Spleen (tissue), 7 donors: ENCODE measurements at regions not wholly inside any gene's neighbourhood (a gene's known extent, or its start where the extent isn't known, plus 50 kb on each side); places are given as distances from the start of the nearest gene placed in this dataset.

Experiments used
- CTCF ChIP-seq, 11 experiments: fragments of 200-600 bp in 7 of 11; fragments of 450-650 bp in 4 of 11; sonication (generic) in 4 of 11; IDR thresholded peaks in 8 of 11; conservative IDR thresholded peaks in 3 of 11; 1 replicate in 7 of 11; 2 replicates in 4 of 11; pipeline versions ENCODE4 v1.4.0 to v1.8.0; 2016 to 2021; ENCODE audit warnings: antibody characterized with exemption in 11 of 11, inconsistent platforms in 4 of 11, mild to moderate bottlenecking in 1 of 11
- POLR2A ChIP-seq, 3 donors: fragments of 450-650 bp; IDR thresholded peaks; one replicate each; pipeline ENCODE4 v1.5.1; 2017; ENCODE audit warnings: antibody characterized with exemption in 3 of 3, mild to moderate bottlenecking in 1 of 3
- donor health status: DM: no; HTN: no; CAD: no; lungs with moderate emphysema.
- donor health status: DM: no; HTN: no; CAD: no.
- donor health status: DM: no; HTN: no; CAD: no.

GRCh38 chr1:244205906-244206305 lies 154.8 kb downstream of the ZBTB18 start:
- TF ChIP-seq CTCF (IDR thresholded peaks at IDR 0.05 in 8 of 11, conservative IDR thresholded peaks at IDR 0.05 in 3 of 11) (no peak), POLR2A (IDR thresholded peaks at IDR 0.05) (no peak)
